ENCODE measurements at regions not wholly inside any gene's neighbourhood (a gene's known extent, or its start where the extent isn't known, plus 50 kb on each side); places are given as distances from the start of the nearest gene placed in this dataset.

DNA sequence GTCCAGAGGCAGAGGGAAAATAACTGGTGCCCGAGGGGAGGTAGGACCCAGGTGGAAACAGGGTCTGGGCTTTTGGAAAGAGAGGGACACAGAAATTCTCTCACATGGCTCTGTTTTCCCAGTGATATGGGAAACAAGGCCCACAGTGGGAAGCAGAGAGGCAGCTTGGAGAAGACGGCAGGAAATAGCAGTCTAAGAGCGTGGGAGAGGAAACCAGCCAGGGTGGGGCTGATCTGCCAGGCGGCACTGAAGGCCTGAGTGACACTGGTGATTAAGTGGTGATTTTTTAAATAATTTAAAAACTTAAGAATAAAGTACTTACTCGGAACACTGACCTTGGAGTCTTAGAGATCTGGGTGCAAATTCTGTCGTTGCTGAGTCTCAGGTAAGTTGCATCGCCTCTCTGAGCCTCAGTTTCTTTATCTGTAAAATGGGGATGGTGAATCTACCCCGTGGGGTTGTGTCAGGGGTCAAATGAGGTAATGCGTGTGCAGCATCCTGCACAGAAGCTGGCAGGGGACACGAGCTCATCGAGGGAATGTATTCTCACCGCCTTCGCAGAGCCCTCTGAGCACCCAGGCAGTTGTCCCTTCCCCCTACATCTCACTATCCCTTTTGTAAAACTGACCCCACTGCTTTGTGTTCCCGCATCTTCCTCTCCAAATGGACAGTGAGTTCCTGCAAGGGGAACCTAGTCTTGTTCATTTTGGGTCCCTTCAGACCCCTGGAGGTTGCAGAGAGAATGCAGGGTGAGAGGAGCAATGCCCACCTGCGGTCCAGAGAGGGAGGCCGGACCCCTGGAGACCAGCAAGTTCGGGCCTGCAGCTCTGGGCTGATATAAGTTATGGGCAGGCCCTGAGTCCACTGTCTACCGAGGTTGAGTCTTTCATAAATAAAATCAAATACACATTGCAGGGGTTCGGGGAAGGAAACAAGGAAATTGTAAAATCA is 228.6 kb upstream of the PMEPA1 start:
- TF ChIP-seq RCOR1 (IDR thresholded peaks at IDR 0.05; ENCODE audit: insufficient replicate concordance, low read length) (no peak), CHD1 (IDR thresholded peaks at IDR 0.05; ENCODE audit: low read depth, low read length) (no peak), MAFK (IDR thresholded peaks at IDR 0.05; ENCODE audit: low read depth, low read length) (no peak), CEBPB (IDR thresholded peaks at IDR 0.05; ENCODE audit: low read depth, low read length) (no peak)
- ATAC-seq (ENCODE audit: low read depth), result no peak
- no peak overlapping the region for H3K4ac ChIP-seq (ENCODE audit: low read depth, low read length)

More for the DNA sequence above, 228.6 kb upstream of the PMEPA1 start:
- Histone ChIP-seq H3K27ac (ENCODE audit: insufficient read depth, low read length) (no peak overlapping the region), H3K4me1 (ENCODE audit: control insufficient read depth, insufficient read depth, low read length) (no peaks in the 10 kb centered on the region), H4K8ac (ENCODE audit: low read depth in 2 of 2, low read length in 2 of 2) (no peak overlapping the region), H3K27me3 (ENCODE audit: control insufficient read depth, insufficient read depth, low read length) (peaks cover 2% of the 10 kb centered on the region), H2BK120ac (ENCODE audit: low read depth, low read length) (no peak overlapping the region), H2BK5ac (ENCODE audit: low read depth, low read length, poor library complexity, severe bottlenecking) (no peak overlapping the region), H3K4me3 (ENCODE audit: insufficient read depth, low read depth, low read length) (no peak overlapping the region), H3K79me1 (ENCODE audit: low read depth in 1 of 2, low read length in 2 of 2) (no peaks in the 10 kb centered on the region), H3K36me3 (ENCODE audit: control insufficient read depth, insufficient read depth, low read length) (no peaks in the 10 kb centered on the region), H3K9ac (ENCODE audit: low read depth, low read length) (no peak overlapping the region), H2BK20ac (ENCODE audit: low read depth, low read length) (no peak overlapping the region), H2AFZ (replicated peaks; ENCODE audit: low read length, poor library complexity) (no peak overlapping the region), H3K18ac (ENCODE audit: low read depth, low read length) (no peak overlapping the region), H4K91ac (ENCODE audit: insufficient read depth, low read depth, low read length) (no peak overlapping the region), H3K14ac (replicated peaks; ENCODE audit: low read depth, low read length) (no peak overlapping the region), H3K4me2 (ENCODE audit: low read depth, low read length) (no peak overlapping the region), H3K9me1 (ENCODE audit: insufficient read depth, low read length) (no peaks in the 10 kb centered on the region), H2AK9ac (replicated peaks; ENCODE audit: low read depth, low read length, poor library complexity) (no peak overlapping the region), H4K20me1 (ENCODE audit: insufficient read depth, low read length) (no peaks in the 10 kb centered on the region), H2BK15ac (ENCODE audit: low read depth, low read length) (no peak overlapping the region), H3K9me3 (ENCODE audit: control insufficient read depth, insufficient read depth, low read length) (no peaks in the 10 kb centered on the region), H3K23ac (ENCODE audit: low read depth, low read length) (no peak overlapping the region), H4K5ac (ENCODE audit: low read depth, low read length) (no peak overlapping the region), H3K56ac (ENCODE audit: extremely low read depth, insufficient read depth, low read length) (no peak overlapping the region), H2AK5ac (ENCODE audit: low read depth, low read length) (no peak overlapping the region)
- ChIA-PET POLR2A (ENCODE audit: unreplicated experiment) (no interaction called here), CTCF (no interaction called here)
- no peak for DNase-seq
- intact Hi-C loops (cut with micrococcal nuclease) (no loop called here), dilution Hi-C loops (cut with HindIII; ENCODE audit: low sequenced_read_pairs, unreplicated experiment) (no loop called here), in situ Hi-C loops (cut with MboI; ENCODE audit: low sequenced_read_pairs) (no loop called here)
- no CpG with 5 or more reads among the region's 19 CpGs for WGBS, 2 experiments (ENCODE audit: extremely low coverage in 2 of 2, insufficient read length in 1 of 2)
- no TSS peak for BruUV-seq (replicated peaks)

Measured in IMR-90 (cell line).